ENCODE measurements at regions not wholly inside any gene's neighbourhood (a gene's known extent, or its start where the extent isn't known, plus 50 kb on each side); places are given as distances from the start of the nearest gene placed in this dataset.

GRCh38 chr3:10674578-10674977, 141.4 kb upstream of the SLC6A11 start (continued):
- TF ChIP-seq, protein P1, sequence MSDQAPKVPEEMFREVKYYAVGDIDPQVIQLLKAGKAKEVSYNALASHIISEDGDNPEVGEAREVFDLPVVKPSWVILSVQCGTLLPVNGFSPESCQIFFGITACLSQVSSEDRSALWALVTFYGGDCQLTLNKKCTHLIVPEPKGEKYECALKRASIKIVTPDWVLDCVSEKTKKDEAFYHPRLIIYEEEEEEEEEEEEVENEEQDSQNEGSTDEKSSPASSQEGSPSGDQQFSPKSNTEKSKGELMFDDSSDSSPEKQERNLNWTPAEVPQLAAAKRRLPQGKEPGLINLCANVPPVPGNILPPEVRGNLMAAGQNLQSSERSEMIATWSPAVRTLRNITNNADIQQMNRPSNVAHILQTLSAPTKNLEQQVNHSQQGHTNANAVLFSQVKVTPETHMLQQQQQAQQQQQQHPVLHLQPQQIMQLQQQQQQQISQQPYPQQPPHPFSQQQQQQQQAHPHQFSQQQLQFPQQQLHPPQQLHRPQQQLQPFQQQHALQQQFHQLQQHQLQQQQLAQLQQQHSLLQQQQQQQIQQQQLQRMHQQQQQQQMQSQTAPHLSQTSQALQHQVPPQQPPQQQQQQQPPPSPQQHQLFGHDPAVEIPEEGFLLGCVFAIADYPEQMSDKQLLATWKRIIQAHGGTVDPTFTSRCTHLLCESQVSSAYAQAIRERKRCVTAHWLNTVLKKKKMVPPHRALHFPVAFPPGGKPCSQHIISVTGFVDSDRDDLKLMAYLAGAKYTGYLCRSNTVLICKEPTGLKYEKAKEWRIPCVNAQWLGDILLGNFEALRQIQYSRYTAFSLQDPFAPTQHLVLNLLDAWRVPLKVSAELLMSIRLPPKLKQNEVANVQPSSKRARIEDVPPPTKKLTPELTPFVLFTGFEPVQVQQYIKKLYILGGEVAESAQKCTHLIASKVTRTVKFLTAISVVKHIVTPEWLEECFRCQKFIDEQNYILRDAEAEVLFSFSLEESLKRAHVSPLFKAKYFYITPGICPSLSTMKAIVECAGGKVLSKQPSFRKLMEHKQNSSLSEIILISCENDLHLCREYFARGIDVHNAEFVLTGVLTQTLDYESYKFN (CRISPR knock-in tag; conservative IDR thresholded peaks at IDR 0.05), result no peak
- TF ChIP-seq TCF7L2 (IDR thresholded peaks at IDR 0.05; ENCODE audit: low read depth, low read length), result no peak
- no peak for TF ChIP-seq ZNF878 (CRISPR knock-in tag; IDR thresholded peaks at IDR 0.05)
- no peak for TF ChIP-seq ZFP37 (CRISPR knock-in tag; IDR thresholded peaks at IDR 0.05; ENCODE audit: borderline replicate concordance)

GRCh38 chr3:10676905-10677304, 139.1 kb upstream of the SLC6A11 start:
- no peaks in the 10 kb centered on the region for H3K36me3 ChIP-seq (replicated peaks in 1 of 2; ENCODE audit: control insufficient read depth in 1 of 2, insufficient read depth in 2 of 2, low read length in 2 of 2)
- BruUV-seq (replicated peaks), result no TSS peak
- in situ Hi-C loops (cut with HindIII; ENCODE audit: extremely low pct_ligation_motif_present, low pct_unique_long_range_greater_than_20kb), result no loop called here
- H3K9ac ChIP-seq (ENCODE audit: insufficient read depth, low read depth, low read length), result no peak overlapping the region
- H4K20me1 ChIP-seq (ENCODE audit: insufficient read depth, low read length), result no peaks in the 10 kb centered on the region
- no peaks in the 10 kb centered on the region for H3K79me2 ChIP-seq (ENCODE audit: insufficient read depth, low read length)
- no peak for FAIRE-seq
- intact Hi-C loops (cut with micrococcal nuclease; ENCODE audit: unreplicated experiment), result no loop called here
- CTCF ChIA-PET (ENCODE audit: low intra/inter-chr PET ratio, low total read pairs), result no interaction called here
- H3K9me3 ChIP-seq (ENCODE audit: low read length), result no peaks in the 10 kb centered on the region
- no peak for DNase-seq (ENCODE audit: low spot score)
- H3K4me2 ChIP-seq (ENCODE audit: low read depth, low read length), result no peak overlapping the region
- H3K4me1 ChIP-seq (ENCODE audit: insufficient read depth, low read length), result no peaks in the 10 kb centered on the region
- no peak overlapping the region for H3K27ac ChIP-seq (ENCODE audit: extremely low read length, insufficient read depth, low read length)
- H3K4me3 ChIP-seq (replicated peaks in 1 of 3; ENCODE audit: insufficient read depth in 1 of 3, low read depth in 2 of 3, low read length in 3 of 3), result no peak overlapping the region
- no peak for ATAC-seq
- POLR2A ChIA-PET, result no interaction called here
- peaks cover 1 to 3% of the 10 kb centered on the region in 2 experiments; a peak in 1 of 5 replicates for H3K27me3 ChIP-seq (ENCODE audit: control insufficient read depth in 1 of 2, insufficient read depth in 2 of 2, low read length in 2 of 2)
- WGBS (ENCODE audit: low lambda C conversion rate), result 18% methylated on average over 1 of the region's 1 CpG
- no peak overlapping the region for H2AFZ ChIP-seq (ENCODE audit: low read length)
- TF ChIP-seq ZNF280D (CRISPR knock-in tag; IDR thresholded peaks at IDR 0.05) (no peak), HNF1B (CRISPR knock-in tag; IDR thresholded peaks at IDR 0.05) (no peak), ZNF460 (CRISPR knock-in tag; IDR thresholded peaks at IDR 0.05; ENCODE audit: borderline replicate concordance) (no peak), ZNF83 (CRISPR knock-in tag; IDR thresholded peaks at IDR 0.05; ENCODE audit: borderline replicate concordance) (no peak), NCOR1 (IDR thresholded peaks at IDR 0.05; ENCODE audit: borderline replicate concordance, low read length) (no peak), ZNF597 (CRISPR knock-in tag; IDR thresholded peaks at IDR 0.05) (no peak), ZNF33B (CRISPR knock-in tag; IDR thresholded peaks at IDR 0.05) (no peak), LCORL (IDR thresholded peaks at IDR 0.05) (no peak), LCORL (CRISPR knock-in tag; IDR thresholded peaks at IDR 0.05) (no peak), ZBTB3 (CRISPR knock-in tag; IDR thresholded peaks at IDR 0.05; ENCODE audit: borderline replicate concordance, low read depth) (no peak)

Measured in HepG2 (cell line).